SK-N-SH treated with all-trans-retinoic acid at 6 μM for 48 hours (cell line): ENCODE measurements at regions not wholly inside any gene's neighbourhood (a gene's known extent, or its start where the extent isn't known, plus 50 kb on each side); places are given as distances from the start of the nearest gene placed in this dataset.

Source experiments
- ATAC-seq: fragments of 200-7000 bp; cut with Tn5 transposase; 3 replicates; pipeline ENCODE4 v1.9.1; 2020; ENCODE audit warnings: mild to moderate bottlenecking, moderate library complexity
- ARNTL ChIP-seq: fragments of 450-650 bp; formaldehyde crosslinking; IDR thresholded peaks from 2 replicates; pipeline ENCODE4 v1.5.0; 2020; ENCODE audit warnings: low read depth, mild to moderate bottlenecking, moderate library complexity, borderline replicate concordance
- CREB5 ChIP-seq: fragments of 250-450 bp; sonication (Bioruptor Pico); IDR thresholded peaks from 2 replicates; pipeline ENCODE4 v1.5.1; 2020; ENCODE audit warnings: low read depth, mild to moderate bottlenecking, moderate library complexity
- CSDC2 ChIP-seq: fragments of 250-450 bp; sonication (Bioruptor Pico); IDR thresholded peaks from 2 replicates; pipeline ENCODE4 v1.5.0; 2020; ENCODE audit warnings: mild to moderate bottlenecking, moderate library complexity
- CSRNP3 ChIP-seq: fragments of 250-450 bp; sonication (Bioruptor Pico); IDR thresholded peaks from 2 replicates; pipeline ENCODE4 v1.5.1; 2021; ENCODE audit warnings: mild to moderate bottlenecking, moderate library complexity
- ESRRG ChIP-seq: fragments of 250-450 bp; sonication (Bioruptor Pico); IDR thresholded peaks from 2 replicates; pipeline ENCODE4 v1.6.1; 2021; ENCODE audit warnings: mild to moderate bottlenecking
- GLIS3 ChIP-seq: fragments of 250-450 bp; sonication (Bioruptor Pico); IDR thresholded peaks from 2 replicates; pipeline ENCODE4 v1.5.0; 2020; ENCODE audit warnings: mild to moderate bottlenecking, moderate library complexity
- ISL1 ChIP-seq: fragments of 250-450 bp; sonication (Bioruptor Pico); IDR thresholded peaks from 2 replicates; pipeline ENCODE4 v2.1.2; 2022; ENCODE audit warnings: mild to moderate bottlenecking, moderate library complexity
- OSR1 ChIP-seq: fragments of 250-450 bp; sonication (Bioruptor Pico); IDR thresholded peaks from 2 replicates; pipeline ENCODE4 v1.8.0; 2022; ENCODE audit warnings: moderate library complexity, mild to moderate bottlenecking, inconsistent platforms
- PATZ1 ChIP-seq: fragments of 250-450 bp; sonication (Bioruptor Pico); IDR thresholded peaks from 2 replicates; pipeline ENCODE4 v1.8.0; 2020; ENCODE audit warnings: mild to moderate bottlenecking, moderate library complexity, borderline replicate concordance
- POU6F1 ChIP-seq: fragments of 250-450 bp; sonication (Bioruptor Pico); IDR thresholded peaks from 2 replicates; pipeline ENCODE4 v1.8.0; 2021; ENCODE audit warnings: low read depth, mild to moderate bottlenecking, moderate library complexity, borderline replicate concordance
- RARB ChIP-seq: fragments of 250-450 bp; sonication (Bioruptor Pico); IDR thresholded peaks from 2 replicates; pipeline ENCODE4 v1.8.0; 2021; ENCODE audit warnings: mild to moderate bottlenecking, moderate library complexity
- SNAI2 ChIP-seq: fragments of 250-450 bp; sonication (Bioruptor Pico); IDR thresholded peaks from 2 replicates; pipeline ENCODE4 v1.5.0; 2020; ENCODE audit warnings: mild to moderate bottlenecking, moderate library complexity
- TCF4 ChIP-seq: fragments of 250-450 bp; sonication (Bioruptor Pico); IDR thresholded peaks from 2 replicates; pipeline ENCODE4 v1.8.0; 2021; ENCODE audit warnings: mild to moderate bottlenecking, moderate library complexity, borderline replicate concordance
- TOX ChIP-seq: fragments of 250-450 bp; sonication (Bioruptor Pico); IDR thresholded peaks from 2 replicates; pipeline ENCODE4 v1.8.0; 2021; ENCODE audit warnings: mild to moderate bottlenecking, moderate library complexity, borderline replicate concordance
- TSHZ2 ChIP-seq: fragments of 250-450 bp; sonication (Bioruptor Pico); IDR thresholded peaks from 2 replicates; pipeline ENCODE4 v1.5.0; 2020; ENCODE audit warnings: mild to moderate bottlenecking, moderate library complexity
- ZC3H10 ChIP-seq: fragments of 250-450 bp; sonication (Bioruptor Pico); IDR thresholded peaks from 2 replicates; pipeline ENCODE4 v1.5.1; 2021; ENCODE audit warnings: mild to moderate bottlenecking, moderate library complexity
- ZFP30 ChIP-seq: fragments of 450-650 bp; formaldehyde crosslinking; IDR thresholded peaks from 2 replicates; pipeline ENCODE4 v1.5.0; 2022; ENCODE audit warnings: mild to moderate bottlenecking, moderate library complexity
- ZNF565 ChIP-seq: fragments of 450-650 bp; formaldehyde crosslinking; conservative IDR thresholded peaks from 2 replicates; pipeline ENCODE4 v1.5.0; 2020; ENCODE audit warnings: low read depth, mild to moderate bottlenecking, moderate library complexity
- ZNF70 ChIP-seq: fragments of 450-650 bp; formaldehyde crosslinking; IDR thresholded peaks from 2 replicates; pipeline ENCODE4 v1.5.0; 2020; ENCODE audit warnings: mild to moderate bottlenecking, moderate library complexity

- peak; percentile 53 for ATAC-seq
- TF ChIP-seq RARB (CRISPR knock-in tag) (no peak), CSDC2 (CRISPR knock-in tag) (no peak), SNAI2 (no peak), TCF4 (CRISPR knock-in tag) (no peak), GLIS3 (CRISPR knock-in tag) (no peak), ZNF70 (CRISPR knock-in tag) (no peak), TOX (CRISPR knock-in tag) (no peak), ARNTL (CRISPR knock-in tag) (no peak), TSHZ2 (CRISPR knock-in tag) (no peak), ZFP30 (CRISPR knock-in tag) (no peak), ESRRG (CRISPR knock-in tag) (no peak), ZNF565 (CRISPR knock-in tag) (no peak), OSR1 (CRISPR knock-in tag) (no peak), ISL1 (CRISPR knock-in tag) (no peak), ZC3H10 (no peak), PATZ1 (CRISPR knock-in tag) (no peak), CREB5 (CRISPR knock-in tag) (no peak), CSRNP3 (no peak)
These were observed 623.1 kb downstream of the BNC2 start for GRCh38 chr9:16247188-16247875.

GRCh38 chr9:16248822-16249221 is 621.6 kb downstream of the BNC2 start:
- peak; percentile 72 for TF ChIP-seq ISL1 (CRISPR knock-in tag)
- TF ChIP-seq ARNTL (CRISPR knock-in tag), result no peak
- no peak for ATAC-seq

- no peak for TF ChIP-seq RARB (CRISPR knock-in tag)
- TF ChIP-seq POU6F1 (CRISPR knock-in tag), result no peak
- TF ChIP-seq CSRNP3, result no peak
- TF ChIP-seq ARNTL (CRISPR knock-in tag), result no peak
- no peak for TF ChIP-seq TSHZ2 (CRISPR knock-in tag)
- no peak for TF ChIP-seq TCF4 (CRISPR knock-in tag)
- no peak for TF ChIP-seq ZC3H10
- TF ChIP-seq, all 23 proteins: peak for 0
- ATAC-seq, result no peak
These were observed 617.9 kb downstream of the BNC2 start for GRCh38 chr9:16252616-16253015.
